ENCODE measurements at regions not wholly inside any gene's neighbourhood (a gene's known extent, or its start where the extent isn't known, plus 50 kb on each side); places are given as distances from the start of the nearest gene placed in this dataset.

DNA sequence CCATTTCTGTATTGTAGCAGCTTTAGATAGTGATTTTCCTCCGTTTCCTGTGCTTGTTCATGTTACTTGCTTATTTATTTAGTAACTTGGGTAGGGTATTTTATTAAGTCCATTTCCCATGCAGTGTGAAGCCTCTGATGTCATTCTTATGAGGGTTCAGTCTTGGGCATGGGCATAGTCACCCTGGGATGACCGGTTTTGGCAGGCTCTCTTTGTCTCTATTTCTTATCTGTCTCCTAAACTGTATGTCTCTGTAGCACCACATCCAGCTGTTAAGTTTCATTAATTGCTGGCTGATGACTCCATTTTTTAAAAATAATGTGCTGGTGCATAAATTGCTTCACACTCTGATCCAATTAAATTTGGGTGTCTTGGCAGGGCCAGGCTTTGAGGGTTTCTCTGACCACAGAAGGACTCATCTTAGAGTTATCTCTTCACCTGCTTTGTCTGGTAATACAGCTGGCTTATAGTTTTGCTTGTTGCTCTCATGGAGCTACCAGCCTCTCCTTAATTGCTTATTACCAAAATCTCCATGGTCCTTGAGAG is 173.3 kb upstream of the VLDLR start:
- Histone ChIP-seq H3K27me3 (no peaks in the 10 kb centered on the region), H3K27ac (no peak overlapping the region), H3K36me3 (no peaks in the 10 kb centered on the region), H3K4me3 (replicated peaks in 1 of 3) (no peak overlapping the region), H3K9me3 (no peaks in the 10 kb centered on the region), H3K4me1 (no peaks in the 10 kb centered on the region)
- DNase-seq, result no peak
- TF ChIP-seq, protein P1, sequence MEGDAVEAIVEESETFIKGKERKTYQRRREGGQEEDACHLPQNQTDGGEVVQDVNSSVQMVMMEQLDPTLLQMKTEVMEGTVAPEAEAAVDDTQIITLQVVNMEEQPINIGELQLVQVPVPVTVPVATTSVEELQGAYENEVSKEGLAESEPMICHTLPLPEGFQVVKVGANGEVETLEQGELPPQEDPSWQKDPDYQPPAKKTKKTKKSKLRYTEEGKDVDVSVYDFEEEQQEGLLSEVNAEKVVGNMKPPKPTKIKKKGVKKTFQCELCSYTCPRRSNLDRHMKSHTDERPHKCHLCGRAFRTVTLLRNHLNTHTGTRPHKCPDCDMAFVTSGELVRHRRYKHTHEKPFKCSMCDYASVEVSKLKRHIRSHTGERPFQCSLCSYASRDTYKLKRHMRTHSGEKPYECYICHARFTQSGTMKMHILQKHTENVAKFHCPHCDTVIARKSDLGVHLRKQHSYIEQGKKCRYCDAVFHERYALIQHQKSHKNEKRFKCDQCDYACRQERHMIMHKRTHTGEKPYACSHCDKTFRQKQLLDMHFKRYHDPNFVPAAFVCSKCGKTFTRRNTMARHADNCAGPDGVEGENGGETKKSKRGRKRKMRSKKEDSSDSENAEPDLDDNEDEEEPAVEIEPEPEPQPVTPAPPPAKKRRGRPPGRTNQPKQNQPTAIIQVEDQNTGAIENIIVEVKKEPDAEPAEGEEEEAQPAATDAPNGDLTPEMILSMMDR (IDR thresholded peaks at IDR 0.05), result no peak
- TF ChIP-seq POLR2A (IDR thresholded peaks at IDR 0.05), result no peak
- 50 to 91% methylated on average over 1 to 2 of the region's 2 CpGs for WGBS, 2 donors
- intact Hi-C loops (cut with DNase I), result no loop called here

DNA sequence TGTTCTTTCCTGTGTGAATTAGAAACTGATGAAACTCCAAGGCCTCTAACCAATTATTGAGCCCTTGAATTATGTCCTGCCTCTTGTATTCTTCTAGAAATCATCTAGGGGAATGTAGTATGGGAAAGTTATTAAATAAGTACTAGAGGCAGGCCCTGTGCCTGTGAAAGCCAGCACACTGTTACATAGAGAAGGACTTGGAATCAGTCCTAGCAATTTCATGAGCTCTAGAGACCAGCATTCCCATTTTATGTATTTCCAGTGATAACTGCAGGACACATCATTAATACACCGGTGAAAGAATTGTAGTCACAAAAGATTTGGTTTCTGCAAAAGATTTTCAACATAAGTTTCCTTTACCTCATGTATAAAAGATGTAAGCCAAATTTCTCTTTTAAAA is 168.5 kb upstream of the VLDLR start:
- Histone ChIP-seq H3K36me3 (no peaks in the 10 kb centered on the region), H3K27ac (no peak overlapping the region), H3K9me3 (no peaks in the 10 kb centered on the region), H3K4me1 (no peaks in the 10 kb centered on the region), H3K4me3 (replicated peaks in 1 of 3) (no peak overlapping the region), H3K27me3 (no peaks in the 10 kb centered on the region)
- WGBS, 2 donors, result 73 to 80% methylated on average over 1 of the region's 1 CpG
- TF ChIP-seq, protein P1 (IDR thresholded peaks at IDR 0.05), result no peak
- TF ChIP-seq POLR2A (IDR thresholded peaks at IDR 0.05), result no peak
- no peak for DNase-seq
- intact Hi-C loops (cut with DNase I), result no loop called here

DNA sequence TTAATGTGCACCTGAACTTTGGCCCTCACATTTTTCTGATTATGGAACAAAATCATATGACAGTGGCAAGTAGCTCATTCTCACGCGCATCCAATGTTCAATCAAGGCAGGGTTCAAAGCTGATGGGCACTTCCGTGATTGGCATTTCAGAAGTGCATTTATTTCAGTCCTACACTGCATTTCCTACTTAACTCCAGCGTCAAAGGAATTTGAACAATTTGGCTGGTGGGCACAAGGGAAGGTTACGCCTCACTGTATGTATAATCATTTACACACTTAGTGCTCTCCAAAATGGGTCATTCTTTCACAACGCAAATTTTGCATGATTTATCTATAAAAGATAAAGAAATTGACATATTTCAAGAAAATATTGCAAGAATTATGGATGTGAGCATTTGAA is 167.9 kb upstream of the VLDLR start:
- intact Hi-C loops (cut with DNase I), result no loop called here
- Histone ChIP-seq H3K27me3 (no peaks in the 10 kb centered on the region), H3K4me3 (replicated peaks in 1 of 3) (no peak overlapping the region), H3K4me1 (no peaks in the 10 kb centered on the region), H3K27ac (no peak overlapping the region), H3K9me3 (no peaks in the 10 kb centered on the region), H3K36me3 (no peaks in the 10 kb centered on the region)
- no peak for TF ChIP-seq POLR2A (IDR thresholded peaks at IDR 0.05)
- TF ChIP-seq, protein P1 (IDR thresholded peaks at IDR 0.05), result no peak
- DNase-seq, result no peak
- WGBS, 2 donors, result 63 to 68% methylated on average over 6 of the region's 6 CpGs

DNA sequence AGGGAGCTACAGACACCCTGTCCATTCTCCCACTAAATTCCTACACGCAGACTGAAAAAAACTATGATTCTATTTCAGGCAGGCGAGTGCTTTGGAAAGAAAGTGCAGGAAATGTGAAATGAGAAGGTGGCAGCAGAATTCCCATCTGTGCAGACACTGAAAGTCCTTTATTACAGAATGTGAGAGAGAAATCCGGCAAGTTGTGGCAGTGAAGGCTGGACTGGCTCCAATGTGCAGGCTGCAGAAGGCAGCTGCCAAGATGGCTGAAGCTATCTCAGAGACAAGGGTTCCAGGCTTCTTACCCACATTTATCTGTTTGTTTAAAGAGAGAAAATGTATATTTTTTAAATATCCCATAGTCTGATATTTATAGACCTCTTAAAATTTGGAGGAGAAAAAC is 161.8 kb upstream of the VLDLR start:
- Histone ChIP-seq H3K27me3 (no peaks in the 10 kb centered on the region), H3K36me3 (no peaks in the 10 kb centered on the region), H3K4me3 (replicated peaks in 1 of 3) (no peak overlapping the region), H3K4me1 (peaks cover 3 to 4% of the 10 kb centered on the region in 2 donors), H3K27ac (no peak overlapping the region), H3K9me3 (no peaks in the 10 kb centered on the region)
- TF ChIP-seq POLR2A (IDR thresholded peaks at IDR 0.05), result no peak
- TF ChIP-seq, protein P1 (IDR thresholded peaks at IDR 0.05), result no peak
- intact Hi-C loops (cut with DNase I), result no loop called here
- no peak for DNase-seq
- 74 to 79% methylated on average over 3 of the region's 3 CpGs for WGBS, 2 donors

DNA sequence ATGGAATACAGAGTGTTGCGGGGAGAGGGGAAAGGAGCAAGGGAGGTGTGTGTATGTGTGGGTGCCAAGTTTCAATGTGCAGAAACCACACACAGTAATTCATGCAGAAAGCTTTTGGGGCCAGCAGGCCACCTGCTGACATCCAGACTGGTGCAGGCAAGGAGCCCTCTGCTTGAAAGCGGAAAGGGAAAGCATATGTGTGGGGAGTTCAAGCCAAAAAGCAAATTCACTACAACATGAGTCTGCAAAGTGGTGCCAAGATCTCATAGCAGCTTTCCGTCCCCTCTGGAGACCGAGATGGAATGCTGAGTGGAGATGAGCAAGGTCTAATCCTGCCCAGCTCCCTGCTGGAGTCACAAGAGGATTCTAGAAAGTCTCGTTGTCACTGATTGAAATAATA is 159.7 kb upstream of the VLDLR start:
- 35 to 42% methylated on average over 5 of the region's 5 CpGs for WGBS, 2 donors
- no peaks in the 10 kb centered on the region for H3K9me3 ChIP-seq
- no peaks in the 10 kb centered on the region for H3K36me3 ChIP-seq
- intact Hi-C loops (cut with DNase I), result no loop called here
- TF ChIP-seq, protein P1 (IDR thresholded peaks at IDR 0.05), result no peak
- no peak for TF ChIP-seq POLR2A (IDR thresholded peaks at IDR 0.05)
- H3K4me1 ChIP-seq, result peaks cover 5 to 10% of the 10 kb centered on the region in 2 donors
- no peak overlapping the region for H3K27ac ChIP-seq
- DNase-seq, result peak; percentile 5 to 15
- no peak overlapping the region for H3K4me3 ChIP-seq (replicated peaks in 1 of 3)
- no peaks in the 10 kb centered on the region for H3K27me3 ChIP-seq
